Neural crest cell (in vitro differentiated cells): ENCODE measurements at regions not wholly inside any gene's neighbourhood (a gene's known extent, or its start where the extent isn't known, plus 50 kb on each side); places are given as distances from the start of the nearest gene placed in this dataset.

Experiments used
- DNase-seq: peaks from one replicate; pipeline ENCODE4 v3.0.0; 2021; ENCODE audit warnings: low read depth, mixed read lengths, low spot score
- H3K27ac Mint-ChIP-seq: one replicate; pipeline ENCODE4 v1.8.0; 2021; ENCODE audit warnings: mild to moderate bottlenecking, mixed read lengths; ENCODE audit not compliant: unreplicated experiment
- H3K27me3 Mint-ChIP-seq: 2 replicates; pipeline ENCODE4 v1.8.0; 2021; ENCODE audit warnings: low read depth, mild to moderate bottlenecking, mixed read lengths
- H3K36me3 Mint-ChIP-seq: 2 replicates; pipeline ENCODE4 v1.8.0; 2021; ENCODE audit warnings: low read depth, mild to moderate bottlenecking, mixed read lengths
- H3K4me1 Mint-ChIP-seq: 2 replicates; pipeline ENCODE4 v1.8.0; 2021; ENCODE audit warnings: mixed read lengths
- H3K4me3 Mint-ChIP-seq: one replicate; pipeline ENCODE4 v1.8.0; 2021; ENCODE audit warnings: mild to moderate bottlenecking, mixed read lengths
- H3K9me3 Mint-ChIP-seq: 2 replicates; pipeline ENCODE4 v1.8.0; 2021; ENCODE audit warnings: mixed read lengths
- CTCF ChIP-seq: fragments of 200-600 bp; sonication (generic); conservative IDR thresholded peaks from 2 replicates; pipeline ENCODE4 v1.5.0; 2021; ENCODE audit warnings: antibody characterized with exemption, mild to moderate bottlenecking

- Mint-ChIP-seq H3K27ac (no peak overlapping the region), H3K36me3 (no peaks in the 10 kb centered on the region), H3K9me3 (peaks cover 8% of the 10 kb centered on the region), H3K27me3 (no peaks in the 10 kb centered on the region), H3K4me3 (no peak overlapping the region), H3K4me1 (no peaks in the 10 kb centered on the region)
- no peak for DNase-seq
- no peak for TF ChIP-seq CTCF
Observed at GRCh38 chr3:55406696-55407425, 80.2 kb downstream of the WNT5A start.

- Mint-ChIP-seq H3K27me3 (no peaks in the 10 kb centered on the region), H3K4me3 (no peak overlapping the region), H3K36me3 (no peaks in the 10 kb centered on the region), H3K9me3 (peaks cover 8% of the 10 kb centered on the region), H3K27ac (no peak overlapping the region), H3K4me1 (peaks cover 4% of the 10 kb centered on the region)
- peak; percentile 16 for DNase-seq
- TF ChIP-seq CTCF = peak; percentile 54
Observed at GRCh38 chr3:55405436-55405835, 81.7 kb downstream of the WNT5A start.

GRCh38 chr3:55402886-55403609 is 84.1 kb downstream of the WNT5A start:
- H3K27ac Mint-ChIP-seq = no peak overlapping the region
- TF ChIP-seq CTCF = no peak
- no peaks in the 10 kb centered on the region for H3K27me3 Mint-ChIP-seq
- peaks cover 4% of the 10 kb centered on the region for H3K4me1 Mint-ChIP-seq
- no peak for DNase-seq
- H3K4me3 Mint-ChIP-seq = no peak overlapping the region
- peaks cover 8% of the 10 kb centered on the region for H3K9me3 Mint-ChIP-seq
- H3K36me3 Mint-ChIP-seq = no peaks in the 10 kb centered on the region

- TF ChIP-seq CTCF = no peak
- Mint-ChIP-seq H3K4me3 (no peak overlapping the region), H3K27me3 (no peaks in the 10 kb centered on the region), H3K36me3 (no peaks in the 10 kb centered on the region), H3K9me3 (no peaks in the 10 kb centered on the region), H3K27ac (no peak overlapping the region), H3K4me1 (no peaks in the 10 kb centered on the region)
- DNase-seq = no peak
Observed at GRCh38 chr3:55380561-55380960, 106.5 kb downstream of the WNT5A start.

- Mint-ChIP-seq H3K4me3 (no peak overlapping the region), H3K36me3 (no peaks in the 10 kb centered on the region), H3K4me1 (no peaks in the 10 kb centered on the region), H3K9me3 (peaks cover 10% of the 10 kb centered on the region), H3K27me3 (peaks cover 2% of the 10 kb centered on the region), H3K27ac (no peak overlapping the region)
- DNase-seq = no peak
- no peak for TF ChIP-seq CTCF
Observed at GRCh38 chr3:55376753-55377347, 110.3 kb downstream of the WNT5A start.
